Keratinocyte (primary cell): ENCODE measurements at regions not wholly inside any gene's neighbourhood (a gene's known extent, or its start where the extent isn't known, plus 50 kb on each side); places are given as distances from the start of the nearest gene placed in this dataset.

Experiments used
- CTCF ChIP-seq, 3 experiments: IDR thresholded peaks in 1 of 3; conservative IDR thresholded peaks in 1 of 3; optimal IDR thresholded peaks in 1 of 3; 2 replicates in 2 of 3; 3 replicates in 1 of 3; pipeline versions ENCODE3 to v1.5.1; 2011; ENCODE audit warnings: low read length in 3 of 3, mild to moderate bottlenecking in 3 of 3, moderate library complexity in 2 of 3, control low read depth in 1 of 3, inconsistent platforms in 1 of 3; ENCODE audit not compliant: insufficient read depth in 2 of 3; ENCODE audit errors: extremely low read depth in 1 of 3
- EZH2 ChIP-seq: IDR thresholded peaks from one replicate; pipeline ENCODE4 v1.6.1; 2012; ENCODE audit warnings: inconsistent platforms, mild to moderate bottlenecking, low read length, moderate library complexity

- no peak for TF ChIP-seq CTCF (optimal IDR thresholded peaks at IDR 0.05 in 1 of 3, IDR thresholded peaks at IDR 0.05 in 1 of 3, conservative IDR thresholded peaks at IDR 0.05 in 1 of 3; ENCODE audit: extremely low read depth in 1 of 3, insufficient read depth in 2 of 3, low read length in 3 of 3)
- TF ChIP-seq EZH2, result no peak
These were observed 302.5 kb upstream of the PBX1 start for GRCh38 chr1:164256456-164256855.
